GM19351 (cell line): ENCODE measurements at regions not wholly inside any gene's neighbourhood (a gene's known extent, or its start where the extent isn't known, plus 50 kb on each side); places are given as distances from the start of the nearest gene placed in this dataset.
"Not testable (repeated sequence)": the region's sequence is repeated elsewhere in the genome, so short reads cannot be mapped to it uniquely, and the experiment has no call there.

ENCODE experiments used
- ATAC-seq: cut with Tn5 transposase; IDR thresholded peaks from one replicate; pipeline ENCODE4 v1.9.1; 2021; ENCODE audit warnings: mild to moderate bottlenecking, moderate library complexity; ENCODE audit not compliant: unreplicated experiment

GRCh38 chr19:31054430-31054829, 294.8 kb downstream of the TSHZ3 start:
- no peak for ATAC-seq

DNA sequence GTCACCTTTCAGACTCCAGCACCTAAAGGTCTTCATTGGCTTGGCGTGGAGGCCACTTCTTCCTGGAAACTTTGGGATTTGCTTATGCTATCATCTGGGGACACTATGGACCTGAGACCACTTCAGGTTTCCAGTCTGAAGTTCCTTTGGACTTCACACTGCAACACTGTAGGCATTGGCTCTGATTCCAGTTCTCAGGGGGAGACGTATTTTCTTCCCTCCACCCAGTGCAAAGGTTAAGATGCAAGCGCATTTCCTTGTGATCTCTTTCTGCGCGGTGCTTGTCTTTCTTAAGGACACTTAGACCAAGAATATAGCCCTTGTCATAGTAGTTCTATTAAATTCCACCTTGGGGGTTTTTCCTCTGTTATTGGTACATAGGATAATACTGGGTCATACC, 299.8 kb downstream of the TSHZ3 start:
- no peak for ATAC-seq

DNA sequence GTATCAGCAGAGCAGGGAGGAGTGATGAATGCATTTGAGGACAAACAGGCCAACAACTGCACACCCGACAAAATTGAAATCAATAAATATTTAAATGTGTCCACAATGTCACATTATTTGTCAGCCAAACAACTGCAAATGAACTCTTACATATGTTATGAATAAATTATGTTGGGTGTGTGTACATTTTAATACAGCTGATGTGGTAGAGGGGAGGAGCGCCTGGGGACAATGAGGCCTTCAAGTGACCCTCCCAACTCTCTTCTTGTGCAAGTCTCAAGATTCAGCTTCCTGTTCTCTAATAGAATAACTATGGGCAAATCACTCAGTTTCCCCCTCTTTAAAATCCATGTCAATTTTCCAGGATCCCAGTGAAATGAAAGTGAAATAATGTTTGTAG, 303.2 kb downstream of the TSHZ3 start:
- no peak for ATAC-seq

DNA sequence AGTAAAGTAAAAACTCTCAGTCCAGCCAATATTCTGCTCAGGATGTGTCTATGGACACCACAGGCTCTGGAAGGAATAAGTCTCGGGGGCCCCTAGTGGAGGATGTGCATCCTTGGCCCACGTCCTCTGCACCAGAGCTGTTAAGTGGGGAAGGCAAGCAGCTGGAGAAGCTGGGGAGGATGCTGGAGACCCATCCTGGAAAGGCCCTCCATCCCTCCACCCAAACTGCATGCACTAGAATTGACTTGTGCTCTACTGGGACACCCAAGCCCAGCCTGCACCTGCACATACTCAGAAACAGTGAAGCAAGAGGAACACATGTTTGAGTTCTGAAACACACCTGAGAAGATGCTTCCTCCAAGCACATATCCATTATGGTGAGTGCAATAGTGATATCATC, 307.8 kb downstream of the TSHZ3 start:
- no peak for ATAC-seq

DNA sequence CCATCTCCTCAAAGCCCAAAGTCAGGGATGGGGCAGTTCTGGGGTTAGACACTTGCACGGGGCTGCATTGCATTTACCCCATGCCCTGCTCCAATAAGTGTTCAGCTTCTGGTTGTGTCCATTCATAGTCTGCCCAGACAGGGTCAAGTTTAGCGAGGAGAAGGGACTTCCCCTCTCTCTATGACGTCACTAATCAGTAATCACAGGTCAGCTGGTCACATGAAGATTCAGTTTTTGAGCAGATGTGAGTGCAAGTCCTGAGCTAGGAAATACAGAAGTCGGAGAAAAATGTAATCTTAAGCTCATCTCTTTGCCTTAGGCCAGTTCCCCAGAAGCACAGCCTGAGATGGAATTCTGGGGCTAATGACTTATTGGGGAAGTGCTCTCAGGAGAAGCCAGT, 310.1 kb downstream of the TSHZ3 start:
- ATAC-seq = no peak

DNA sequence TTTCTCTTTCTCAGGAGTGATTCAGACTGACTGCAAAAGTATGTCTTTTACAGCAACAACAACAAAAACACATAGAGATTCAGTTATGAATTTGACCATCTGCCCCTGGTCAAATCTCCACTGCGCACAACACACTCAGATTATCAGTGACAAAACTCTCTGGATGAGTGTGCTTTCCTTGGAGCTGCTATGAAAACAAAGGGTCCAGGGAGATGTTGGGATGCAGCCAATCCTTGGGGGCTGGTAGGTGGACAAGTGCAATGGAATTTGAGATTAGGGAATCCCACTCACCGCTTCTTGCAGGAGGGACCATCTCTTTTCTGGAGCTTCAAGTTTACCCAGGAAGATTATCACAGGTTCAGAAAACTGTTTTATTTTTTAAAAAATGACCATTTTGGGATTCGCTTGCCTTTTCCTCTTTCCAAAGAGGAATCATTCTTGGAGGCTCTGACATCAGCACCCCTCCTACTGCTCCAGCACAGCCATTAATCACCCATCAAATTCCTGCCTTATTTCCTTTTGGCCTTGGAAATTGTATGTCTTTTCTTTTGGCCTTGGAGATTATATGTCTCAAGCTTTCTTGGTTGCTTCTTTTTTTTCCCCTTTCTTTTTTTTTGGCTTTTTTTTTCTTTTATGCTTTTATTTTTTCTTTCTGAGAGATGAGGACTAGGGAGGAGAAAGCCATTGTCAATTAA, 311.8 kb downstream of the TSHZ3 start:
- no peak for ATAC-seq

GRCh38 chr19:31031455-31031854, 317.8 kb downstream of the TSHZ3 start:
- not testable (repeated sequence) for ATAC-seq

DNA sequence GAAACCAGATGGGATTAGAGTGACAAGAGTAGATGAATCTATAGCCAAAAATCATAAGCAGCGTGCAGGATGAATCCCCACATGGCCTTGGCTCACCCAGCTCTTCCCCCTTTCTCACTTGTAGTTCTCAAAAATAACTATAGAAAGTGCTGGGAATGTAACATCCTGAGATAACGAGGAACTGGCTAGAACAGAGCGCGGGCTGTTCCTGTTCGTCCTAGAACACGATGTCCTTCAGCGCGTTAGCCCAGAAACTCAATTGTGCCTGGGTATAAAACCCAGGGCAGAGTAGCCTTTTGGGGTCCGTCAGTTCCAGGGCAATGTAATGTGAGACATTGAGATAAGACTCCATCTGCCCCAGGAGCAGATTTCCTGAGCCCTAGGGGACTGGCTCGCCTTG, 326.2 kb downstream of the TSHZ3 start:
- ATAC-seq = no peak

DNA sequence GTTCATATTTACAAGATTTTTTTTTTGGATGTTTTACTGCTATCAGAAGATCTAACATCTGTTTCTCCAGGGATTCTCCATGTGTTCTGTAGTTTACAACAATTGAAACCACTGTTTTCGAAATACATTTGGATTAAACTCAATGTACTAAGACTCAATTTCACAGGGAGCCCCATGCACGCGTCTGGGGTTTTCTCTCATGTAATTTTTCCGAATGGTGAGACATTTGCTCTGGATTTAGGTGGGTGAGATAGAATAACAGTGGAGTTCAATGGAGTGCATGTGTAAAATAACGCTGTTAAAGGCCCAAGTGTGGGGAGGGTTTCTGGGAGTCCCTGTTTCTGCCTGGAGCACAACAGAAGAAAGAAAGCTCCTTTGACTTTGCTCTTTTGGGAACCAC, 330.3 kb downstream of the TSHZ3 start:
- ATAC-seq = no peak

GRCh38 chr19:31015778-31016177, 333.5 kb downstream of the TSHZ3 start:
- ATAC-seq = no peak

GRCh38 chr19:31014668-31015067, 334.6 kb downstream of the TSHZ3 start:
- ATAC-seq = no peak

- no peak for ATAC-seq
These were observed 335.7 kb downstream of the TSHZ3 start for GRCh38 chr19:31013384-31014020.

DNA sequence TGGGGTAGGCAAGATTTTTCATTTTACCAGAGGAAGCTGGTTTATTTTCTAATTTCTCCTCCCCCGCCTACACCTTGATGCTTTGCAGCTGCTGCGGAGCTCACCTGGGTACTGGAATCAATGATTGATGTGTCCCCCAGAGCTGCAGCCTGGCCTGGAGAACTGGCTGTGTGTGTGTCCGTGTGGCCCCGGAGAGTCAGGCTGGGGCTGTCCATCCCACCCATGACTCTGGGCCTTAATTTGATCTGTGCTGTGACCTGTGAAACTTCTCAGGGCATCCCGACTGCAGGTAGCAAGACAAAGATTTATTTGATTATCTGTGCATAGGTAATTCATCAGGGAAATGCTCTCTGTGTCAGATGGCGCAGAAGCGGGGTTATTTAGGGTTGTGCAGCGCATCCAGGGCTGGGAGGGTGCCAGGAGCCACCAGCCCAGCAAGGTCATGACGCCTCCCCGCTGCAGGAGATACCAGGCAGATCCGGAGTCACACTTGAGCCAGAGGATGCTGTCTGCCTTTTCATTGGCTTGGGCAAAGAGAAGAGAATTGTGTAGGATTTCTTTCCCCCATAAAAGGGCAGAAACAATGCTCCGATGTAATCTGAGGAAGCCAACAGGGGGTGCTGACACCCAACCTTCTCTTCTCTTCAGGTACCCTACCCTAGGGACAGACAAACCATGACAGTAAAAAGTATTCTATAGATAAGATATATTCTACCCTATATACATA, 346.6 kb downstream of the TSHZ3 start:
- no peak for ATAC-seq

DNA sequence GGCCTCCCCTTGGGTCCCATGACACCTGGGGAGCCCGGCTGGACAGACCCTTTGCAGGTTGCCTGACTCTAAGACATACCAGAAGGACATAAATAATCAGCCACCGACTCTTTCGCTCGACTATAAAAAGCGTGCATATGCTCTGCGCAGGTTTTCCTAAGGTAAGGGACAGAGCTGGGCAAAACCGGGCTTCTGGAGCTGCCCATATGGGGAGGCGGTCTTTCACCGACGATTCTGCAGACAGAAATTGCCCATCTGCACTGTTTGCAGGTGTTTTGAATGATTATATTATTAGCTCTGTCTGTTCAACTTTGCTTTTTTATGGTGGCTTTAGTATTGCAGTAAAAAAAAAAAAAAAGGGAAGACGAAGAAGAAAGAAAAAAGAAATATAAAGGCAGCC, 347.2 kb downstream of the TSHZ3 start:
- ATAC-seq = no peak

DNA sequence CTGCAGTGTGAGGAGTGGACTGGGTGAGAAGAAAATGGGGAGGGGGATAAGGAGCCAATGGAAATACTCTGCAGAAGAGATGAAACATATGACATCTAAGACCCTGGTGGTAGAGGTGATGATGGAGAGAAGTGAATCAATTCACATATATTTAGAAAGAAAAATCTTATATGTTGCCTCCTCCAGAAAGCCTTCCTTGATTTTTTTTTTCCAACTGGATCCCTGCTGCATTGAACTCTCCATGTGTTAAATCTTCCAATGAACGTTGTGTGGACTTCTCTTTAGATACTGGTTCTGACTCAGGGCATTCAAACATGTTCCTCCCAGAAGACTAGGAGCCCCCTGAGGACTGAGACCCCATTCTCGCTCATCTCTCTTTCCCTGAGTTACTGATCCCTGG, 348.3 kb downstream of the TSHZ3 start:
- ATAC-seq = no peak

DNA sequence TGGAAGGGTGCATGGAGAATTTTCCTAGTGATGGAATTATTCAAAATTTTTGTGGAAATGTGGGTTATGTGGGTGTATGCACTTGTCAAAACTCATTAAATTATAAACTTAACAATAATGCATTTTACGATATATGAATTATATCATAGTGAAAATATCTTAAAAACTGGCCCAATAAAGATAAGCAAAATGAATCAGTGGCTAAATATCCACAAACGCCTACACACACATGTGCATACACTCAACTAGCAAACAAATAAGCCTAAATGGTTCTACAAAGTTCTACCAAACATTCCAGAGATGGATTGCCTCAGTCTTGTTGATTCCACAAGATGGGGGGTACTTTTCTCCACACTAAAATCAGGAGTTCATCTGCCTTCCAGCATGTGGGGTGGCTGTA, 349.5 kb downstream of the TSHZ3 start:
- ATAC-seq = no peak

DNA sequence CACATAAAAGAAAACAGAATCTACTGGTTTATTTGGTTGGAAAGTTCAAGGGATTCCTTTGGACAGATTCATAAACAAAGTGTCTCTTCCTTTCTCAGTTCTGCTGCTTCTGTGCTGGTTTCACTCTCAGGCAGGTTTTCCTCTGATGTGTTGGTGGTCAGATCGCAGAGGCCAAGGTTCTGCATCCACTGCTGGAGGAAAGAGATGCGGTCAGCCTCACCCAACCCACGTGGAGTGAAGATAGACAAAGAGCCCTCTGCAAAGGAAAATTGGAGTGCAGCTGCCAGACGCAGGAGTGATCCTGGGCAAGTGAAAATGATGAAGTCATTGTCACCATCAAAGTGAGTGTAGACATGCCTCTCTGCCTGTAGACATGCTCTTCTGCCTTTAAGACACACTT, 352.0 kb downstream of the TSHZ3 start:
- ATAC-seq = no peak

DNA sequence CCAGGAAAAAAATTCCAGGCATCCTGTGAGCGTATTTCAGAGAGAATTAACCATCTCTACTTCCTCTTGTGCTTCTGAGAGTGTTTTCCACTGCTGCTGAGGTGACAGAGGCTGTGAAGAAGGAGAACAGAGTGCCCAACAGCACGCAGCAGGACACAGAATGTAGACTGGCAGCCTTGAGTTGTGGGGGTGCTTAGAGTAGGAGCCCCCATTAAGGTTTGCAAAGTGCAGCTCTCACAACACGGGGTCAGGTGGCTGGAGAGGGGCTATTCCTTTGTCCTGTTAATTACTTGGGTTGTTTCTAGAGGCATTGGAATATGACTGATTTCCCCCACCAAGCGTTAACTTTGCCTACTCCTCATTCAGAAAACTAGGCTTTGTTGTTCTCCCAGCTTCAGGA, 370.6 kb downstream of the TSHZ3 start:
- ATAC-seq = no peak

DNA sequence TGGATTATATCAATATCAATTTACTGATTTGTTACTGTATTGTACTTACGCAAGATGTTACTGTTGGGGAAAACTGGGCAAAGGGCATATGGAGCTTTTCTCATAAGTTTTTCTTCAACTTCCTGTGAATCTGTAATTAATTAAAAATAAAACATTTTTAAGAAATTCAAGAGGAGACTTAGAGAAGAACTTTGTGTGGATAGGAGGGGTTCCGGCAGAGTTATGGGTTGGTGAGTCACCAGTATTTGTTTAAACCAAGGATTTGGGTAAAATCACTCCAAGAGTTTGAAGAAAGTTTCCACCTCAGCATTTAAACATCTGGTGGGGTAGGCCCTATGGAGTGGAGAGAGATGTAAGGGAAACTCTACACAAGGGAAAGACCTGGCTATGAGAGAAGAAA, 379.6 kb downstream of the TSHZ3 start:
- no peak for ATAC-seq

- no peak for ATAC-seq
These were observed 380.3 kb downstream of the TSHZ3 start for GRCh38 chr19:30968841-30969399.

DNA sequence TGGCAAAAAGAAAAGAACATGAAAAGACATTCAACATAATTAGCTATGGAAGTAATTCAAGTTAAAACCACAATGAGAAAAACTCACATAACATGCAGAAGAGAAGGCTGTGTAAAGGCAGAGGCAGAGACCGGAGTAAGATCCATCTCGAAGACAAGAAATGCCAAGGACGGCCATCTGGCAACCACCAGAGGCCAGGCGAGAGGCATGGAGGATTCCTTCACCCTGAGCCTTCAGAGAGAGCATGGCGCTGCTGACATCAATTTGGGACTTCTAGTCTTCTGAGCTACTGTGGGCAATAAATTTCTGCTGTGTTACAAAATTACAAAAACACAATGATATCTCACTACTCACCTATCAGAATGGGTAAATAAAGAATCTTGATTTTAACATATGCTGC, 381.0 kb downstream of the TSHZ3 start:
- no peak for ATAC-seq

- ATAC-seq = no peak
These were observed 382.8 kb downstream of the TSHZ3 start for GRCh38 chr19:30966486-30966885.
